NCI-H345 (cell line): ENCODE measurements at regions not wholly inside any gene's neighbourhood (a gene's known extent, or its start where the extent isn't known, plus 50 kb on each side); places are given as distances from the start of the nearest gene placed in this dataset.

Experiments
- DNase-seq: peaks from one replicate; lab custom pipeline; 2025; lab: John Stamatoyannopoulos, UW

DNA sequence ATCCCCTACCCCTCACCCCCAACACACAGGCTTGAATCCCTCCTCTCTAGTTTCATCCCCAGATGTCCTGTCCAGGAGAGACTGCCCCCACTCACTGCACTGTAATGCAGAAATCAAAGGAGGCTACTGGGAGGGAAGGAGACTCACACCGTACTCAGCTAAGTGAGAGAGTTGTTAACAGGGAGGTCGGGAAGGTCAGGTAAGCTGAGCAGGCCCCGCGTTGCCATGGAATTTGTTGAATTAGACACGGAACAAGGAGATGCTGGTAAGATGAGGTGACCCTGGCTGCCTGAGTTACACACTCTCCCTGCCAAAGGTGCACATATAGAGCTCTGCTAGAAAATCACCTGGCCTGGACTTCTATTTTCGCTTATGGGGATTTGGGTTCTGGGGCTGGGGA is 197.9 kb downstream of the NXPE2 start:
- no peak for DNase-seq

DNA sequence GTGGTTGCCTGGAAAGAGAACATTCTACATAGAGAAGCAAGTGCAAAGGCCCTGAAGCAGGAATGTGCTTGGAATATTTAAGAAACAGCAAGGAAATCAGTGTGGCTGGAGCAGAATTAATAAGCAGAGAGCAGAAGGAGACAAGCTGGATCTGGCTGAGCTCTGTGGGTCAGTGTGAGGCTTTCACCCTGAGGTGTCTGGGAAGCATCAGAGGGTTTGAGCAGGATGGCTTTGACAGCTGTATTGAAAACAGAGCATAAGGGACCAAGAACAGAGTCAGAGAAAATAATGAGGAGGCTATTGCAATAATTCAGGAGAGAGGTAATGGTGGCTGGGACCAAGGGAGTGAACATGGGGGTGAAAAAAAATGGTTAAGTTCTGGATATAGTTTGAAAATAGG is 199.6 kb downstream of the NXPE2 start:
- no peak for DNase-seq

DNA sequence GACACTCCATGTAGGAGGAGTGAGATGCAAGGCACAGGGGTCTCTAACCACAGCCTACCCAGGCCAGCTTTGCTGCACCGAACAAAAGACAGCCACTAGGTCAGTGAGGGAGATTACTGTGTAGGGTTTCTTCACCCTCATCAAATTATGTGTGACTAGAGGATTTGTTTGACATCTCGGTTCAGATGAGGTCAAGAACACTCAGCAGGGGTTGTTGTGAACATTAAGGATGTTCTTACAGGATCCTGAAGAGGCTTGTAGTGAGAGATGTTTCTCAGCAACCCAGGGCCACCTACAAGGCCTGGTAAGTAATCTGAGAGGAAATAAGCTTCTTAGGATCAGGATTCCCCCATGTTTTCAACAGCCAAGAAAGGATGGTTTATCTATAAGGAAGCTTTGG is 202.1 kb downstream of the NXPE2 start:
- no peak for DNase-seq

DNA sequence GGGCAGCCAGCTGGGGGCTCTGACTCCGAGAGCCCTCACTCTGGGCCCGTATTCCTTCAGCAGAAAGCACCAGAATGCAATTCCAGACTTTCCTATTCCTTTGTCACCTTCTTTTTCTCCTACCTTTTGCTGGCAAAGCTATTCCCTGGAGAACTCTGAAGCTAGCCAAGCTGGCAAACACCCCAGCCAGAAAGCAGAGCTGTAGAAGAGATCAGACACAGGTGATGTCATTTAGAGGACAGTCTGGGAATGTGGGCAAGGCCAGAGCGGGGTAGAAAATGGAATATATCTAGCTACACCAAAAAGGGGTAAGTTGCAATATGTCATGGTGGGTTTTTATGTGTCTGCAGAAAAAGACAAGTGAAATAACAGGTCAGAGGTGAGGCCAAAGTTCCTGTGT is 205.1 kb downstream of the NXPE2 start:
- DNase-seq: no peak

DNA sequence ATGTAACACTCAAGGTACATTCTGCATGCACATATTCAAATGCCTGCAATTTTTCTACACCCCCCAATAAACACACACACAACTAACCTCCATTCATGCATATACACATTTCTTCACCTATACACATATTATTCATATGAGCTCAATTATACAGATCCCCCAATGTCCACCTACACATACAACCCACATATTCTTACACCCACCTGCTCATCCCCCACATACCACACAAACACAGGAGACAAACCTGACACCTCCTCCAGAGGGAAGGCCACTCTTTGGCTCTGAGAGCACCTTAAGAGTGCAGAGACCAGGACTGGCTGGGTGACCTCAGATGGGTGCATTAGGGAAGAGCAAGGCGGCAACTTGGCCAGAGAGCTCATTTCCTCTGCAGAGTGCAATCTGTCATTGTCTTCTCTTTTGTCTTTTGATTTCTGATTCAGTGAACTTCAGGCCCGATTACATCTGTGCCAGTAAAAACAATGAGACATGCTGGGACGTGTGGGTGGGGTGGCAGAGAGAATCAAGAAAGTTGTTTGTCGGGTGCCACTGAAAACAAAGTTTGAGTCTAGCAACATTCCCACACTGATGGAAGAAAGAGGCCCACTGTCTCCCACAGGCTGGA is 208.4 kb downstream of the NXPE2 start:
- DNase-seq: no peak

DNA sequence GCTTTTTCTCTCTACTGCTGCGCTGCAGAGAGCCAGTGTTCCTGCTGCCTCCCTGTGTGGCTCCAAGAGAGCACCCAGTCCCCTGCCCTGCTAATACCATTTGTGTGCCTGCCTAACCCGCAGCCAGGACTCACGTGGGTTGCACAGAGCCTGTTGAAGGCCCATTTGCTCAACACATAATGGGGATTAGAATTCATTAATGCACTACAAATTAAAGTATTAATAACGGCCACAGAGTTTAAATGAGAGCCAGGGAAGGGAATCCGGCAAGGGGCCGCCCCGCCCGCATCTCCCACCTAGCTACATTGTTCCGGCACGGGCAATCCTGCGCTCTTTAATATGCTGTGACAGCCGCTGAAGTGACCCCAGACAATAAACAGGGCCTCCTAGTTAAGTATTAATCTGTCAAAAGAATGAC is 211.3 kb downstream of the NXPE2 start:
- no peak for DNase-seq

DNA sequence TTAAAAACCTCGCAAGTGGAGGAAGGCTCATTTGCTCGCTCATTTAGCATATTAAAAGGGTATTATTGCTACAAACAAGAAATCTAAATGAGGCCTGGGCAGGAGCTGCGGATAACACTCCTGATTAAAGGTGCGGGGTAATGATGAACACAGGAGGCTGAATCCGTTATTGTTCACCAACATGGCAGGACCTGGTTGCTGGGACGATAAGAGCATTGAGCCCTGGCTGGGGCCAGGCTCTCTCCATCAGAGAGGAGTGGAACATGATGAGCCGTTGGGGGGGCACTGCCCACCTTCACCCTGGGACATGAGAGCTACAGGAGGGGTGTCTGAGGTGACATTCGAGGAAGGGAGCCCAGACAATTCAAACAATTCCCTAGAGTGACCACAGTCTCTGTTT is 211.7 kb downstream of the NXPE2 start:
- DNase-seq: no peak

DNA sequence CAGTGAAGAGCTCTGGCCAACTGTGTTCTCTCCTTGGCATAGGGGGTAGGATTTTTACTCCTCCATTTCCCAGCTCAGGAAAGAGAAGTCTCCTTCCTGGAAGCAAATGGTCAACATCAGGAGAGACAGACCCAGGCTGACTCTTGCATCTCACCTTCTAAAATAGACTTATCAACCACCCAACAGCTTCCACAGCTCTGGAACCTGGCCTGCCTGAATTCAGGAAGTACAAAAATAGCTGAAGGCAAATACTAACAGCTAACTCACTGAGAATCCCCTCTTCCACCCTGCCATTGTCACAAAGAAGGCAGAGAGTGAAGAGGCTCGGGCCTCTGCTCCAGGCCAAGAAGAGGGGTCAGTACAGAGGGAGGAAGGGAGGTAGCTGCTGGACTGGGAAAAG is 213.6 kb downstream of the NXPE2 start:
- DNase-seq: no peak

DNA sequence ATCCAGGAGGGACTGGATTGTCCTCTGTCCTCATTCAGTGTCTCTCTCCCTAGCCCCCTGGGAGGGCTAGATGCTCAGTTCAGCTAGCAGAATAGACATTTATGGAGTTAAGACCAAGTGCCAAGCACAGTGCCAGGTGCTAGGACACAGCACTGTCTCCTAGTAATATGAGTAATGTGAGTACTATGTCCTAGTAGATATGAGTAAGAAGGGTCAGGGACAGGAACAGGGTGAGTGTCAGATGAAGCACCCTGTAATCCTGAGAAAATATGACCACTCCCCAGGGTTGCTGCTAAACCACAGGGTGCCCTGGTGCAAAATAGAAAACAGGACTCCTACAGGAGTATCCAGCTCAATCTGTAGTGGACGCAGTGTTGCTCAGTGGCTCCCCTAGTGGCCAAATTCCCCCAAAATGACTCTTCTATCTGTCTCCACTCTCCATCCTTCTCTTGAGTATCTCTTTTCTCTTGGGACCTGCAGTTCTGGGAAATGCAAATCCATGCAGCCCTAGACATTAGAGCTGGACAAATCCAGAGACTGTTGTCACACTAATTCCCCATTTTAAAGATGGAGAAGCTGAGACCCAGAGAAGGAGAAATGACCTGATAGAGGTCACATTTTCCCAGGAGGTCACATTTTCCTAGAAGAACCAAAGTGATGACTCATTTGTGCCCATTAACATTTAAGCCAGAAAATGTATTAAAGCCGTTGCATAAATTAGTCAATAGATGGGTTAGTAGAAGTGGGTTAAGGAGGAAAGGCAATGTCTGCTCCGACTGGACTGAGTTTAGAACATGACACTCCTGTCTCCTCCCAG is 214.3 kb downstream of the NXPE2 start:
- DNase-seq: no peak

DNA sequence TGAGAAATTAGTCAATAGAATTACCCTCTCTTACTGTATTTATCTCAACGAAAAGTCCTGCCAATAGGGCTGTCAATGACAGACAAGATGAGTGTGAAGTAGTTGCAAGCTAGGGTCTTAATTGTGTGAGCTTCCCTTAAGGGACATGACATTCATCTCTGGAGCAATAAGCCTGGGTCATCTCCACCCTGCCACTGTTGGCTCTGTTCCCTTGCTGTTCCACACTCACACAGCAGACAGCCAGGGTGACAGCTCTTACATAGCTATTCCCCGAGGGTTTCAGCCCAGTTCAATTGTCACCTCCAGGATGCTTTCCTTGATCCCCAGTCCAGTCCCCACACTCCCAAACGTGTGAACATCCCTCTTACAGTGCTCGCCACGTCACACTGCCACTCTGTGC is 215.0 kb downstream of the NXPE2 start:
- no peak for DNase-seq

DNA sequence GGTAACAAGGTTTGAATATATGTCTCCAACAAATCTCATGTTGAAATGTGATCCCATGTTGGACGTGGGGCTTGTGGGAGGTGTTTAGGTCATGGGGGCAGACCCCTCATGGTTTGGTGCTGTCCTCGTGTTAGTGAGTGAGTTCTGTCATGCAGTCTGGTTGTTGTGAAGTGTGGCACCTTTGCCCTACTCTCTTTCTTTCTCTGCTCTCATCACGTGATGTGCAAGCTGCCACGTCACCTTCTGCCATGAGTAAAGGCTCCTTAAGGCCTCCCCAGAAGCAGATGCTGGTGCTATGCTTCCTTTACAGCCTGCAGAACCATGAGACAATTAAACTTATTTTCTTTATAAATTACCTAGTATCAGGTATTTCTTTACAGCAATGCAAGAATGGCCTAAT is 218.3 kb downstream of the NXPE2 start:
- no peak for DNase-seq

DNA sequence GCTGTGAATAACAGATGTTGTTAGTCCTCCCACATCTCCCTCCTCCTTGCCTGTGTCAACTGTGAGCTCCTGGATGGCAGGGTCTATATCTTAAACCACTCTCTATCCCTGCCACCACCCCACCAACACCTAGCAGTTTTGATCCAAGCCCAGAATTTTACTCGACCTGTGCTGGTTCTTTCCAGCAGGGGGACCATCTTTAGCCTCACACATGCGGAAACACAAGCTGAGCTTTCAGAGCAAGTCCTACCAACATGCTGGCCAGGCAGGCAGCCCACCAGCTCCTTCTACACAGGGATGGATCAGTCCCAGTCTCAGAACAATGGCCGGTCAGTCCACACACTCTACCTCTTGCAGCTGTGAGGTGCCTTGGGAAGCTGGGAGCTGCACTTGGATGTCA is 231.5 kb downstream of the NXPE2 start:
- no peak for DNase-seq

DNA sequence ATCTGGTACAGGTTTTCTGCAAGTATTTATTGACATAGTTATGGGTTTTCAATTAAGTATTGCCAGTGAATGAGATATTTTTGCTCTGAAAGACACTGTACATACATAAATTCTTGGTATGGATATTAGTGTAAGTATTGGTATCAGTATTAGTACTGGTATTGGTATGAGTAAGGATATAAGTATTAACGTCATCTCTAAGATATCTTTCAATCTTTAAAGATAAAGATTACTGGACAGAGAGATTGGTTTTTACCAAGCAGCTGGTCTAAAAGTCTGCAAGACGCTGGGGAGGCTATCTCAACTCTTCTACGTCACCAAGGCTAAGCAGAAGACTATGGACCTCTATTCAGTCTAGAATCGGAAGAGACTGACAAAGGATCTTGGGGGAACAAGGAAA is 234.5 kb downstream of the NXPE2 start:
- DNase-seq: no peak

DNA sequence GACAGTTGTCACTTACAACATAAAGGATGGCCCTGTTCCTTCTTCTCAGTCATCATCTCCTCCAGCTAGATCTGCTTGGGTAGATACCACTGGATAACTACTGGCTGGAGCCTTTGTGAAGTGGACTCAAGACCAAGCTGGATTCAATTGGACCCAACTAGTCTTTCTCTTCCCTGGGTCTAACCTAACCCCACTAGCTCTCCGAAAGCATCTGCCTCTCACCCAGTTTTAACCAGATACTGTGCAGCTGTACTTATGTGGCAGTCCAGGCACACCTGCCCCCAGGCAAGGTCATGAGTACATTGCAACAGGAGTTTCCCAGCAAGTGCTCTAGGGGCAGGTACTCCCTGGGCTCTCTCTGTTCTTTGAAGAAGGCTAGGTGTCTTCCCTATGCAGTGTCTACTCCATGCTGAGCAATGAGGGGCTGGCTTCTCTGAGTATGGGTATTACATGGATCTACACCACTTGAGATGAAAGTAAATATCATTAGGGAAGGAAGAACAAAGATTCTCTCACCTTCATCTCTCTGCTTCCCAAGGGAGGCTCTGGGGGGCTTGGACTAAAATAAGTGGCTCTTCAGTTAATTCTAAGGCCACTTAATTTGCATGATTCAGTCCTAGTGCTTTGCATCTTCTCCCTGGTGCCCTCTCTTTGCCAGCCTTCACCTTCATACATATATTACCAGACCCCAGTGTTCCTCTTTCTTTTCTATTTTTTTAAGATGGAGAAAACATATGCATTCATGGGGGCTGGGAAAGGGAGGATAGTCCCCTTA is 236.1 kb downstream of the NXPE2 start:
- no peak for DNase-seq

DNA sequence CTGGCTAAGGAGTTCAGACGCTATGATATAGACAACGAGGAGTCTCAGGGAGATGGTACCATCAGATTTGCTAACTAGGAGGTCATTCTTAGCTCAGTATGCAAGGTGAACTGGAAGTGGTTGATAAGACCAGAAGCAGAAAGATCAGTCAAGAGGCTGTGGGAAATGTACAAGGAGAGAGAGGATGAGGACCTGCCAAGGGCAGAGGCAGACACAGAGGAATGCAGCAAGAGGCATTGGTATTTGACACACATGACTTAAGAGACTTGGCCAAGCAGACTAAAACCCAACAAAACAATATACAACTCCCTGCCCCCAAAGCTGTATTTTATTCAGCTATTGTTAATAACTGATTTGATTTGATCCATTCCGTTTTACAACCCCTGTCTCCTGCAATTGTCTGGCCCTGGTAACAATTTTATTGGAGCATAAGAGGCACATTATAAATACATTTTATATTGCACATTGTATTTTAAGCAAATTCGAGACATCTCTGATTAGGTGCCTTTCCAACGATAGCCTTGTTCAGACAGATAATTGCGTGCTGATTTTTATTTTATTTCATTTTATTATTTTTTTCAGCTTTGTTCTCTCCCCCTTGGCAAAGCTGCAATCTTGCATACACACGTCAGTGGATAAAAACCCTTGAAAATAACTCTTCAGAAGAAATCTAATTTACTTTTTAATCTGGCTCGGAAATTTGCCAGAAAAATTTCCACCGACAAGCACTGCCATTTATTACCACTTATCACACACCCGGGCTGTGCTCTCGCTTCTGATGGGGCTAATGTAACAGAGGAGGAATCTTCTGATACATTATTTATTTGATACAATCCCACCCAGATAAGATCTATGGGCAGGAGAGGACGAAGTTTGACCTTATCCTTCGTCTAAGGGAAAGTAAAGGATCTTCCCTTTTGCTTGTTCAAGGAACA is 237.8 kb downstream of the NXPE2 start:
- no peak for DNase-seq

DNA sequence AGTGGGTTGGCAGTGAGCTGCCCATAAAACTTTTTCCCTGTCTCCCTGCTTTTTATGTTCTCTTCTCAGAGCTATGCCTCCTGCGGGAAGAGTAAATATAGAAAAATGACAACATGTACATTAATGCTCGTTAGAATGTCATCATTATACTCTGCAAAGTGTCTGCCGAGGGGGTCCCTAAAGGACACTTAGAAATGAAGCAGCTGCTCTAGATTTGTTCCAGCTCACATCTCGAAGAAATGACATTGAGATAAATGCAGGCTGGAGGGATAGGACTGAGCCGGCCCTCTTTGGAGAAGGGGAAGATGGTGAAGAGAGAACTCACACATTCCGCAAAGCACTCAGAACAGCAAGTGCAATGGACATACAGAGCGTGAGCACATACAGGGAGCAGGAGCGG is 240.0 kb downstream of the NXPE2 start:
- no peak for DNase-seq

DNA sequence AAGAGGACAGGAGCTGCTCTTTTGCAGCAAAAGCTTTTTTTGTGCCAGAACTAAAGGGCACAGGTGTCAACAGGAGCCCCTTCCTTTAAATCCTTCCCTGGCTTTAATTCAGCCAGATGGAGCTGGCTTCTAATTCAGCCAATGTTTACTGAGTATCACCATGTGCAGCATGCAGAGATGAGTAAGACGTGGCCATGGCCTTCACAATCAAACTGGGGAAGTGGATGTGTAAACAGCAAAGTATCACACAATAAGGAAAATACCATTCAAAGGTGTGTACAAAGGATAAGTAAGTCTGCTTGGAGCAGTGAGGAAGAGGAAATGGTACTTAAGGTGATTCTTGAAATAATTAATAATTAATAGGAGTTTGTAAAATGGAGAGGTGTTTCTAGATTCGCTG is 243.4 kb downstream of the NXPE2 start:
- no peak for DNase-seq

DNA sequence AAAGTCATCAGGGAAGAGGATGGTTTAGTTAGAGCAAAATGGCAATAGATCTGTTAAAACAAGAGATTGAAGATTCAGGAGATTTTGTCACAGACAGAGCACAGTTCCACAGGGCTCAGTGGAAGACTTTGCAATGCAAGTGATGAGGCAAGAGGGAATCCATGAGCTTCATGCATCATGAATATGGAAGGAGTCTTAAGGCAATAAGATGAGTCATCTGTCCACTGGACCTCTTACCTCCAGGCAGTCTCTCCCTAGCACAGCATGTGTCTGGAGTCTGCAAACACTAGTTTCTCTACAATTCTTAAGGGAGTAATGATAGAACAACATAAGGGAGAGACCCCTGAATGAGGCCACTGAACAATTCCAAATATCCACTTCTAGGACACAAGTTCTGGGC is 245.7 kb downstream of the NXPE2 start:
- no peak for DNase-seq

DNA sequence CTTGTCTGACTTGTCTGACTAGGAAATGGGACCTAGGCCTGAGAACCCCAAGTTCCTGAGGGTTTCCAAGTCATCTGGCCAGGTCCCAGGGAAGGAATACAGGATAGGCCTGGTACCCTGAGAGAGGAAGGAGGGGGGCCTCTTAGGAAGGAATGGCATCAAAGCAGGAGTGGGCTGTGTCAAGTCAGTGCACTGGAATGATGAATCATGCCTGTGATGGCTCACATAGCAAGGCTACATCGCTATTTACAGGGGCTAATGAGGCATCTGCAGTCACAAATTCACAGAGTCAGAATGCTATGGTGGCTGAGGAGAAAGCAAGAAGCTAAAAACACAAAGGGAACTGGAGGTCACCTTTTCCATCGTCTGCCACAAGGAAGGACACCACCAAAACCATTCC is 247.3 kb downstream of the NXPE2 start:
- DNase-seq: no peak

DNA sequence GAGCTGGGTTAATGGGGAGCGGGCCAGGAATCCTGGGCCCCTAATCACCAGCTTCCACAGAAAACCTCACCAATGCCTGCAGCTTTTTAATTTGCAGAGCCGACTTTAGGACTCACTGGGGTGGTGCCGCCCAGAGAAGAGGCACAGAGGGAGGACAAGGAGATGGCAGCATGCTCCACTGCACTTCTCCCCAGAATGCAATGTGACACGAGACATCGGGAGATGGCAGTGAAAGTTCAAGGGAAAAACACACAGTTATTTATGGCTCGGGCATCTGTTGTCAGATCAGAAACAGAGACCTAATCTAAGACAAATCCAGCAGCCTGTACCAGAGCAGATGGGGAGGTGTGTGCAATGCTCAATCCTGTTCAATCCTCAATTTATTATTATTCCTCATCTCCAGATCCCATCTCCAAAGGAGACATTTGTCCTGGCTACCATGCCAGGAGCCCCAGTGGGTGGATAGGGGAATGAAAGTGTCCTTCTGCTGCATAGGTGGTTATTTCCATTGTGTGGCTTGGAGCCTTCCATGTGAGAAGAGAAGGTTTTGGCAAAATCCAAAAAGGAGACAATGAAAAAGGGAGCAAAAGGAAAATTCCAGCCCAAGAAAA is 250.0 kb downstream of the NXPE2 start:
- DNase-seq: no peak

DNA sequence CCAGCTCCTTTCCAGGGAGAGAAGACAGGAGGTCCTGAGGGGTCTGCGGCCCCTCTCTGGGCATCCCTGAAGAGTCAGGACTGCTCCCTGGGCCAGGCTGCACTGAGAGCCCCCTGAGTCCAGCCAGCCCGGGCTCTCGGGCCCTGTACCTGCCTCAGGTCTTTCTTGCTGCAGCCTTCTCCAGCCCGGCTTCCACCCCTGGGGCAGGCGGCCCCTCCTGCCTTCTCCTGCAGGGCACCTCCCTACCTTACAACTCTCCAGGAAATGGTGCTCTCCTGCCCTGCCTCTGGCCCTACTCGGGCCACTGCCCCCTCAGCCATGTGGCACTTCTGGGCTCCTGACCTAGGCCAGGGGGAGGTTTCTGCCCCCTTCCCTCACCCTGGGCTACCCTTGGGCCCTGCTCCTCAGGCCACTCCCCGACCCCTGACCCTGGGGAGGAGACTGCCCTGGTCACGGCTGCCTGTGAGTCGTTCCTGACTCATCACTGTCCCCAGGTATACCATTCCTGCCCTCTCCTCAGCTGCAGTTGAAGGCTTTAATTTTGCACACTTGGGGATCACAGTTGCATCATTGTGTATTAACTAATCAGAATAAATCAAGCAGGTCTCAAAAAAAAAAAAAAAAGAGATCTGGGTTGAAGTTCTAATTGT is 251.1 kb downstream of the NXPE2 start:
- DNase-seq: no peak
